Stimulated activated CD4-positive, alpha-beta T cell treated with anti-CD3 and anti-CD28 coated beads, Interleukin-4, amount 100 ng/mL, for 48 hours (primary cell): ENCODE measurements at regions not wholly inside any gene's neighbourhood (a gene's known extent, or its start where the extent isn't known, plus 50 kb on each side); places are given as distances from the start of the nearest gene placed in this dataset.
"Not testable (repeated sequence)": the region's sequence is repeated elsewhere in the genome, so short reads cannot be mapped to it uniquely, and the experiment has no call there.

Experiments
- DNase-seq, 2 donors: peaks; one replicate each; pipeline ENCODE4 v3.0.0-alpha.2; 2020; ENCODE audit warnings: low read depth in 2 of 2

GRCh38 chr5:127133071-127133470 lies 59.8 kb upstream of the C5orf63 start:
- DNase-seq: no peak

GRCh38 chr5:127136908-127137307 lies 63.6 kb upstream of the C5orf63 start:
- no peak for DNase-seq

- DNase-seq: no peak
Measured at GRCh38 chr5:127143722-127144121, 70.4 kb upstream of the C5orf63 start.

GRCh38 chr5:127153031-127153430 lies 79.7 kb upstream of the C5orf63 start:
- DNase-seq: no peak

GRCh38 chr5:127153521-127153920 lies 80.2 kb upstream of the C5orf63 start:
- no peak for DNase-seq

- DNase-seq: no peak
Measured at GRCh38 chr5:127163750-127164149, 90.4 kb upstream of the C5orf63 start.

- DNase-seq: no peak
Measured at GRCh38 chr5:127170918-127171600, 97.8 kb upstream of the C5orf63 start.

- DNase-seq: no peak
Measured at GRCh38 chr5:127176769-127177168, 103.5 kb upstream of the C5orf63 start.

- not testable (repeated sequence) for DNase-seq
Measured at GRCh38 chr5:127182631-127183030, 108.0 kb upstream of the MEGF10 start.

GRCh38 chr5:127183332-127183731 lies 107.3 kb upstream of the MEGF10 start:
- DNase-seq: no peak

GRCh38 chr5:127184851-127185250 lies 105.7 kb upstream of the MEGF10 start:
- no peak for DNase-seq

GRCh38 chr5:127186657-127187056 lies 103.9 kb upstream of the MEGF10 start:
- no peak for DNase-seq

- no peak for DNase-seq
Measured at GRCh38 chr5:127187706-127188105, 102.9 kb upstream of the MEGF10 start.

GRCh38 chr5:127192150-127192549 lies 98.4 kb upstream of the MEGF10 start:
- DNase-seq: no peak

GRCh38 chr5:127192836-127193338 lies 97.7 kb upstream of the MEGF10 start:
- DNase-seq: no peak

GRCh38 chr5:127196042-127196441 lies 94.6 kb upstream of the MEGF10 start:
- DNase-seq: no peak

- DNase-seq: not testable (repeated sequence)
Measured at GRCh38 chr5:127197402-127198167, 93.0 kb upstream of the MEGF10 start.

GRCh38 chr5:127202738-127203137 lies 87.9 kb upstream of the MEGF10 start:
- not testable (repeated sequence) for DNase-seq

- no peak for DNase-seq
Measured at GRCh38 chr5:127203818-127204217, 86.8 kb upstream of the MEGF10 start.

- DNase-seq: no peak
Measured at GRCh38 chr5:127205147-127205546, 85.4 kb upstream of the MEGF10 start.

GRCh38 chr5:127206320-127207113 lies 84.1 kb upstream of the MEGF10 start:
- DNase-seq: no peak

- DNase-seq: no peak
Measured at GRCh38 chr5:127210042-127210441, 80.6 kb upstream of the MEGF10 start.
